ENCODE measurements at regions not wholly inside any gene's neighbourhood (a gene's known extent, or its start where the extent isn't known, plus 50 kb on each side); places are given as distances from the start of the nearest gene placed in this dataset.

- DNase-seq: no peak
Observed at GRCh38 chr5:31097851-31098250, 95.6 kb upstream of the CDH6 start.

- no peak for DNase-seq
Observed at GRCh38 chr5:31096238-31096865, 97.1 kb upstream of the CDH6 start.

- DNase-seq: no peak
Observed at GRCh38 chr5:31095796-31096195, 97.7 kb upstream of the CDH6 start.

- no peak for DNase-seq
Observed at GRCh38 chr5:31091501-31091900, 102.0 kb upstream of the CDH6 start.

- DNase-seq: no peak
Observed at GRCh38 chr5:31090467-31090866, 103.0 kb upstream of the CDH6 start.

- no peak for DNase-seq
Observed at GRCh38 chr5:31086839-31087415, 106.6 kb upstream of the CDH6 start.

- DNase-seq: no peak
Observed at GRCh38 chr5:31084871-31085270, 108.6 kb upstream of the CDH6 start.

- no peak for DNase-seq
Observed at GRCh38 chr5:31083364-31083763, 110.1 kb upstream of the CDH6 start.

GRCh38 chr5:31079668-31080067 is 113.8 kb upstream of the CDH6 start:
- DNase-seq: no peak

GRCh38 chr5:31078956-31079355 is 114.5 kb upstream of the CDH6 start:
- no peak for DNase-seq

GRCh38 chr5:31075981-31076380 is 117.5 kb upstream of the CDH6 start:
- no peak for DNase-seq

- no peak for DNase-seq
Observed at GRCh38 chr5:31068287-31068686, 125.2 kb upstream of the CDH6 start.

GRCh38 chr5:31066655-31067328 is 126.7 kb upstream of the CDH6 start:
- DNase-seq: no peak

- DNase-seq: no peak
Observed at GRCh38 chr5:31064215-31064614, 129.3 kb upstream of the CDH6 start.

GRCh38 chr5:31062902-31063580 is 130.4 kb upstream of the CDH6 start:
- DNase-seq: no peak

- DNase-seq: no peak
Observed at GRCh38 chr5:31059889-31060288, 133.6 kb upstream of the CDH6 start.

- DNase-seq: no peak
Observed at GRCh38 chr5:31054453-31054852, 139.0 kb upstream of the CDH6 start.

GRCh38 chr5:31052937-31053658 is 140.4 kb upstream of the CDH6 start:
- DNase-seq: no peak

- DNase-seq: no peak
Observed at GRCh38 chr5:31051316-31051715, 142.2 kb upstream of the CDH6 start.

- DNase-seq: no peak
Observed at GRCh38 chr5:31049936-31050704, 143.4 kb upstream of the CDH6 start.

- no peak for DNase-seq
Observed at GRCh38 chr5:31049461-31049860, 144.0 kb upstream of the CDH6 start.

Measured in CD4-positive, alpha-beta T cell treated with Interleukin-17A for 1 hour (primary cell).